GM18505 (cell line): ENCODE measurements at regions not wholly inside any gene's neighbourhood (a gene's known extent, or its start where the extent isn't known, plus 50 kb on each side); places are given as distances from the start of the nearest gene placed in this dataset.
"Not testable (repeated sequence)": the region's sequence is repeated elsewhere in the genome, so short reads cannot be mapped to it uniquely, and the experiment has no call there.

Experiments used
- ATAC-seq: cut with Tn5 transposase; IDR thresholded peaks from one replicate; pipeline ENCODE4 v1.9.1; 2021; ENCODE audit not compliant: unreplicated experiment
- POLR2A ChIP-seq: IDR thresholded peaks from 4 replicates; pipeline ENCODE4 v1.6.1; 2011; ENCODE audit warnings: borderline replicate concordance; ENCODE audit not compliant: insufficient read depth, insufficient read length; ENCODE audit errors: extremely low read depth

- ATAC-seq = no peak
- TF ChIP-seq POLR2A = no peak
Measured at GRCh38 chr4:111126340-111126739, 503.5 kb upstream of the PITX2 start.

- ATAC-seq = no peak
- TF ChIP-seq POLR2A = no peak
Measured at GRCh38 chr4:111127841-111128240, 505.0 kb upstream of the PITX2 start.

GRCh38 chr4:111128327-111128726 is 505.4 kb upstream of the PITX2 start:
- no peak for TF ChIP-seq POLR2A
- peak; percentile 50 for ATAC-seq

GRCh38 chr4:111136438-111136837 is 513.6 kb upstream of the PITX2 start:
- no peak for ATAC-seq
- TF ChIP-seq POLR2A = no peak

- ATAC-seq = no peak
- no peak for TF ChIP-seq POLR2A
Measured at GRCh38 chr4:111136967-111137366, 514.1 kb upstream of the PITX2 start.

GRCh38 chr4:111143510-111143909 is 520.6 kb upstream of the PITX2 start:
- TF ChIP-seq POLR2A = no peak
- no peak for ATAC-seq

- TF ChIP-seq POLR2A = no peak
- ATAC-seq = no peak
Measured at GRCh38 chr4:111154934-111155333, 532.1 kb upstream of the PITX2 start.

GRCh38 chr4:111164556-111164955 is 541.7 kb upstream of the PITX2 start:
- not testable (repeated sequence) for ATAC-seq

- ATAC-seq = no peak
- no peak for TF ChIP-seq POLR2A
Measured at GRCh38 chr4:111174331-111174730, 551.5 kb upstream of the PITX2 start.

GRCh38 chr4:111178231-111178630 is 555.4 kb upstream of the PITX2 start:
- no peak for TF ChIP-seq POLR2A

GRCh38 chr4:111187108-111187507 is 564.2 kb upstream of the PITX2 start:
- no peak for TF ChIP-seq POLR2A
- no peak for ATAC-seq

More at GRCh38 chr4:111178231-111178630, 555.4 kb upstream of the PITX2 start:
- no peak for ATAC-seq

- no peak for TF ChIP-seq POLR2A
- no peak for ATAC-seq
Measured at GRCh38 chr4:111198446-111198845, 575.6 kb upstream of the PITX2 start.

- no peak for ATAC-seq
- no peak for TF ChIP-seq POLR2A
Measured at GRCh38 chr4:111204797-111205196, 581.9 kb upstream of the PITX2 start.

GRCh38 chr4:111208970-111209369 is 586.1 kb upstream of the PITX2 start:
- TF ChIP-seq POLR2A = no peak
- ATAC-seq = no peak

- ATAC-seq = no peak
- TF ChIP-seq POLR2A = no peak
Measured at GRCh38 chr4:111209706-111210105, 586.8 kb upstream of the PITX2 start.
